ENCODE measurements at regions not wholly inside any gene's neighbourhood (a gene's known extent, or its start where the extent isn't known, plus 50 kb on each side); places are given as distances from the start of the nearest gene placed in this dataset.

DNA sequence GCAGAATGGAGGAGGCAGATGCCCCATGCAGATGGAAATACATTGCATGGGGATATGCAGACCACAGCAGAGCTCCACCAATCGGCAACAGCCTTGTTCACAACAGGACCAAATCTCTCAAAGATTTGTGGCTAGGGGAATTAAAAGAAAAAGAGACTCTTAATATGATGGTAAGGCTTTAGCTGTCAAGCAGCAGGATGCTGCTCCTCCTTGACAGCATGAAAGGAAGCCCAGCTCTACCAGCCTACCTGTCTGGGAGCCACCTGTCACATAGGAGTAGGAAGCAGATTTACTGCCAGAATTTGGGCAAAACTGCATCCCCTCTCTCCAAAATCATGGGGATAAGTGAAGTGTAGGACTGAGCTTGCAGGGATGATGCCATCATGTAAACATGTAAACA, 769.6 kb upstream of the ARPP21 start:
- Histone ChIP-seq H3K9me3 (replicated peaks; ENCODE audit: control insufficient read depth, insufficient read depth, low read length) (no peaks in the 10 kb centered on the region), H3K4me3 (no peak overlapping the region), H3K4me1 (ENCODE audit: control insufficient read depth, insufficient read depth, low read length) (no peaks in the 10 kb centered on the region), H3K27ac (ENCODE audit: control insufficient read depth, insufficient read depth) (no peak overlapping the region), H3K36me3 (ENCODE audit: control insufficient read depth in 2 of 2, insufficient read depth in 2 of 2, low read length in 1 of 2) (no peaks in the 10 kb centered on the region), H3K79me2 (ENCODE audit: control insufficient read depth, insufficient read depth, low read length) (no peaks in the 10 kb centered on the region), H3K9ac (ENCODE audit: control insufficient read depth, insufficient read depth, low read length) (no peak overlapping the region), H3K27me3 (replicated peaks in 1 of 2; ENCODE audit: control insufficient read depth in 2 of 2, insufficient read depth in 2 of 2, low read length in 1 of 2) (no peaks in the 10 kb centered on the region), H4K20me1 (ENCODE audit: control insufficient read depth, insufficient read depth) (no peaks in the 10 kb centered on the region), H3K4me2 (ENCODE audit: control insufficient read depth, insufficient read depth) (no peak overlapping the region), H2AFZ (ENCODE audit: control insufficient read depth, low read depth, low read length) (no peak overlapping the region)
- DNase-seq (ENCODE audit: low read depth, low spot score) (no peak), FAIRE-seq (no peak), ATAC-seq (no peak)
- no peak for TF ChIP-seq KAT2A (conservative IDR thresholded peaks at IDR 0.05; ENCODE audit: control insufficient read depth, low read depth, low read length)
- TF ChIP-seq EP300 (IDR thresholded peaks at IDR 0.05; ENCODE audit: borderline replicate concordance in 1 of 2, control insufficient read depth in 1 of 2, low read depth in 2 of 2, low read length in 2 of 2), result no peak
- no peak for TF ChIP-seq SP1 (IDR thresholded peaks at IDR 0.05; ENCODE audit: low read depth, low read length)
- TF ChIP-seq, protein P1, sequence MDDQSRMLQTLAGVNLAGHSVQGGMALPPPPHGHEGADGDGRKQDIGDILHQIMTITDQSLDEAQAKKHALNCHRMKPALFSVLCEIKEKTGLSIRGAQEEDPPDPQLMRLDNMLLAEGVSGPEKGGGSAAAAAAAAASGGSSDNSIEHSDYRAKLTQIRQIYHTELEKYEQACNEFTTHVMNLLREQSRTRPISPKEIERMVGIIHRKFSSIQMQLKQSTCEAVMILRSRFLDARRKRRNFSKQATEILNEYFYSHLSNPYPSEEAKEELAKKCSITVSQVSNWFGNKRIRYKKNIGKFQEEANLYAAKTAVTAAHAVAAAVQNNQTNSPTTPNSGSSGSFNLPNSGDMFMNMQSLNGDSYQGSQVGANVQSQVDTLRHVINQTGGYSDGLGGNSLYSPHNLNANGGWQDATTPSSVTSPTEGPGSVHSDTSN (IDR thresholded peaks at IDR 0.05; ENCODE audit: insufficient replicate concordance, low read depth, low read length), result no peak
- no peak for TF ChIP-seq MTA2 (IDR thresholded peaks at IDR 0.05; ENCODE audit: low read depth)
- no peak for TF ChIP-seq IRF4 (IDR thresholded peaks at IDR 0.05; ENCODE audit: low read depth, low read length)
- no peak for TF ChIP-seq NR2C1 (IDR thresholded peaks at IDR 0.05)
- TF ChIP-seq IRF5 (IDR thresholded peaks at IDR 0.05; ENCODE audit: borderline replicate concordance), result no peak
- no peak for TF ChIP-seq MYB (IDR thresholded peaks at IDR 0.05; ENCODE audit: borderline replicate concordance, low read depth, low read length)
- TF ChIP-seq STAT3 (IDR thresholded peaks at IDR 0.05; ENCODE audit: low read depth, low read length), result no peak
- no peak for TF ChIP-seq CBX5 (IDR thresholded peaks at IDR 0.05; ENCODE audit: low read depth)
- TF ChIP-seq ZNF217 (IDR thresholded peaks at IDR 0.05), result no peak
- TF ChIP-seq TARDBP (IDR thresholded peaks at IDR 0.05; ENCODE audit: borderline replicate concordance), result no peak
- TF ChIP-seq RCOR1 (conservative IDR thresholded peaks at IDR 0.05; ENCODE audit: low read depth, low read length), result no peak
- no peak for TF ChIP-seq ZNF384 (IDR thresholded peaks at IDR 0.05; ENCODE audit: borderline replicate concordance, low read depth, low read length)
- TF ChIP-seq STAT1 (conservative IDR thresholded peaks at IDR 0.05), result no peak
- RAD21 ChIA-PET (ENCODE audit: unreplicated experiment), result no interaction called here
- CTCF ChIA-PET, result interaction anchor here (0.7 kb wide), 1 partner anchor 15 kb away, joined by 4 read pairs; no protein-coding TSS in a partner anchor
- SMC1A ChIA-PET (ENCODE audit: uncharacterized antibody, unreplicated experiment), result no interaction called here
- POLR2A ChIA-PET, result no interaction called here
- BruUV-seq (replicated peaks), result no TSS peak
- 59% methylated on average over 1 of the region's 1 CpG for WGBS (ENCODE audit: insufficient coverage, insufficient replicate concordance, low lambda C conversion rate, missing lambda C conversion rate)
- in situ Hi-C loops (cut with MboI), result no loop called here
- intact Hi-C loops (cut with micrococcal nuclease; ENCODE audit: unreplicated experiment), result no loop called here
